Neural cell (in vitro differentiated cells): ENCODE measurements at regions not wholly inside any gene's neighbourhood (a gene's known extent, or its start where the extent isn't known, plus 50 kb on each side); places are given as distances from the start of the nearest gene placed in this dataset.

ENCODE experiments used
- CTCF ChIP-seq: fragments of 450-650 bp; IDR thresholded peaks from 2 replicates; pipeline ENCODE4 v1.5.1; 2014; ENCODE audit warnings: antibody characterized with exemption, mild to moderate bottlenecking, moderate library complexity; ENCODE audit not compliant: poor library complexity, severe bottlenecking
- EP300 ChIP-seq: fragments of 450-650 bp; conservative IDR thresholded peaks from 2 replicates; pipeline ENCODE4 v1.6.1; 2014; ENCODE audit warnings: antibody characterized with exemption, mild to moderate bottlenecking, moderate library complexity; ENCODE audit not compliant: poor library complexity, severe bottlenecking
- EZH2 ChIP-seq: fragments of 200-600, 300-800 bp; shearing (Covaris generic), sonication (generic); IDR thresholded peaks from 2 replicates; pipeline ENCODE4 v1.6.1; 2014; ENCODE audit warnings: antibody characterized with exemption, low read length, borderline replicate concordance, mild to moderate bottlenecking; ENCODE audit not compliant: insufficient read depth, poor library complexity, severe bottlenecking
- MXI1 ChIP-seq: fragments of 450-650 bp; conservative IDR thresholded peaks from 2 replicates; pipeline ENCODE4 v1.6.1; 2014; ENCODE audit warnings: antibody characterized with exemption, mild to moderate bottlenecking; ENCODE audit not compliant: poor library complexity, severe bottlenecking
- POLR2AphosphoS5 ChIP-seq: IDR thresholded peaks from 2 replicates; pipeline ENCODE4 v1.6.1; 2012
- TAF1 ChIP-seq: IDR thresholded peaks from 2 replicates; pipeline ENCODE4 v1.6.1; 2012; ENCODE audit warnings: low read depth

- TF ChIP-seq POLR2AphosphoS5 (no peak), CTCF (no peak), EZH2 (no peak), TAF1 (no peak), EP300 (no peak), MXI1 (no peak)
Observed at GRCh38 chr13:105611424-105611823, 924.0 kb downstream of the EFNB2 start.
